22Rv1 (cell line): ENCODE measurements at regions not wholly inside any gene's neighbourhood (a gene's known extent, or its start where the extent isn't known, plus 50 kb on each side); places are given as distances from the start of the nearest gene placed in this dataset.

Source experiments
- H3K27ac ChIP-seq: fragments of 450-650 bp; 2 replicates; pipeline ENCODE4 v1.5.1; 2017
- CTCF ChIP-seq: fragments of 450-650 bp; IDR thresholded peaks from 2 replicates; pipeline ENCODE4 v1.5.1; 2017; ENCODE audit warnings: mild to moderate bottlenecking
- ZFX ChIP-seq: fragments of 450-650 bp; IDR thresholded peaks from 2 replicates; pipeline ENCODE4 v1.6.1; 2017; ENCODE audit warnings: antibody characterized with exemption, borderline replicate concordance

- TF ChIP-seq CTCF: no peak
- H3K27ac ChIP-seq: no peak overlapping the region
These were observed 51.6 kb upstream of the BMP6 start for GRCh38 chr6:7674291-7674690.

GRCh38 chr6:7675353-7675945 lies 50.5 kb upstream of the BMP6 start:
- no peak overlapping the region for H3K27ac ChIP-seq
- TF ChIP-seq CTCF (no peak), ZFX (no peak)
